MM.1S (cell line): ENCODE measurements at regions not wholly inside any gene's neighbourhood (a gene's known extent, or its start where the extent isn't known, plus 50 kb on each side); places are given as distances from the start of the nearest gene placed in this dataset.

Source experiments
- DNase-seq: peaks from one replicate; pipeline ENCODE4 v3.0.0-alpha.2; 2015
- H2AFZ ChIP-seq: fragments of 300-600 bp; sonication (generic); 2 replicates; pipeline ENCODE4 v1.6.0; 2016; ENCODE audit warnings: antibody characterized with exemption, low read length
- H3F3A ChIP-seq: fragments of 300-600 bp; sonication (generic); 2 replicates; pipeline ENCODE4 v1.6.1; 2016; ENCODE audit warnings: mild to moderate bottlenecking, antibody characterized with exemption, low read length, moderate library complexity, mixed read lengths; ENCODE audit not compliant: insufficient read depth
- H3K27ac ChIP-seq: fragments of 300-600 bp; sonication (generic); 2 replicates; pipeline ENCODE4 v1.5.1; 2016; ENCODE audit warnings: mild to moderate bottlenecking, low read length
- H3K27me3 ChIP-seq: fragments of 300-600 bp; sonication (generic); replicated peaks from 2 replicates; pipeline ENCODE4 v1.6.0; 2016; ENCODE audit warnings: low read length; ENCODE audit not compliant: insufficient read depth
- H3K36me3 ChIP-seq: fragments of 300-600 bp; sonication (generic); replicated peaks from 2 replicates; pipeline ENCODE4 v1.6.1; 2016; ENCODE audit warnings: mild to moderate bottlenecking, low read length, mixed read lengths; ENCODE audit not compliant: insufficient read depth
- H3K4me1 ChIP-seq: fragments of 300-600 bp; sonication (generic); 2 replicates; pipeline ENCODE4 v1.6.1; 2016; ENCODE audit warnings: low read length, mixed read lengths
- H3K4me2 ChIP-seq: fragments of 300-600 bp; sonication (generic); 2 replicates; pipeline ENCODE4 v1.6.0; 2016; ENCODE audit warnings: low read depth, low read length
- H3K4me3 ChIP-seq: fragments of 300-600 bp; sonication (generic); 2 replicates; pipeline ENCODE4 v1.5.1; 2016; ENCODE audit warnings: low read length, mixed read lengths
- H3K79me2 ChIP-seq: fragments of 300-600 bp; sonication (generic); 2 replicates; pipeline ENCODE4 v1.6.1; 2016; ENCODE audit warnings: mixed run types, low read length, mixed read lengths
- H3K9ac ChIP-seq: fragments of 300-600 bp; sonication (generic); 2 replicates; pipeline ENCODE4 v1.6.1; 2016; ENCODE audit warnings: low read length, mixed read lengths
- H3K9me2 ChIP-seq: fragments of 300-600 bp; sonication (generic); replicated peaks from 2 replicates; pipeline ENCODE4 v1.6.1; 2016; ENCODE audit warnings: mild to moderate bottlenecking, low read length, mixed read lengths; ENCODE audit not compliant: insufficient read depth
- H3K9me3 ChIP-seq: fragments of 300-600 bp; sonication (generic); replicated peaks from 2 replicates; pipeline ENCODE4 v1.6.1; 2016; ENCODE audit warnings: mild to moderate bottlenecking, low read length, mixed read lengths; ENCODE audit not compliant: insufficient read depth
- H4K20me1 ChIP-seq: fragments of 300-600 bp; sonication (generic); 2 replicates; pipeline ENCODE4 v1.6.1; 2016; ENCODE audit warnings: mild to moderate bottlenecking, low read length, moderate library complexity, mixed read lengths; ENCODE audit not compliant: insufficient read depth
- EZH2 ChIP-seq: fragments of 300-600 bp; sonication (generic); optimal IDR thresholded peaks from 2 replicates; pipeline ENCODE3; 2017; ENCODE audit warnings: low read depth, mild to moderate bottlenecking, antibody characterized with exemption, low read length, mixed read lengths
- EZH2phosphoT487 ChIP-seq: fragments of 300-600 bp; sonication (generic); IDR thresholded peaks from 2 replicates; pipeline ENCODE4 v1.6.1; 2018; ENCODE audit warnings: antibody characterized with exemption, low read length
- TF ChIP-seq, protein P1 (sequence below): fragments of 300-600 bp; sonication (generic); IDR thresholded peaks from 2 replicates; pipeline ENCODE4 v1.5.1; 2016; ENCODE audit warnings: antibody characterized with exemption, low read length, mixed read lengths

DNA sequence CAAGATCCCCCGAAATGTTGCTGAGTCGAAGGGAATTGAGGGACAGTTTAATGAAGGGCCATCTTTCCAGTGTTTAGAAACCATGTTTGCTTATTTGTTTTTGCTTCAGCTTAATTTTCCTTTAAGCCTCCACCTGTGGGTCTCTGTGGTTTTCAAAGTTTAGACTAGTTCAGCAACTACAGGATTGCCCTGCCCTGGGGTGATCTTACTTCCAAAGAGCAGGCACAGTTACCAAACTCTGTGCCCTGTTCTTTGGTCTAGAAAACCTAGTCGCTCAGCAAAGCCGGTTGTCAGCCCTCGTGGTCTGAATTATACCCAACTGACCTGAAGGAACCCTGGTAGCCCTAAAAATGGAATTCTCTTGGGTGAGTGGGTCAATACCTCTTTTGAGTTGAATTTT, 219.2 kb upstream of the GMDS start:
- DNase-seq, result no peak
- H3K9me3 ChIP-seq, result no peaks in the 10 kb centered on the region
- H3K4me3 ChIP-seq, result no peak overlapping the region
- no peaks in the 10 kb centered on the region for H3K4me1 ChIP-seq
- no peaks in the 10 kb centered on the region for H3K36me3 ChIP-seq
- no peak overlapping the region for H3K4me2 ChIP-seq
- H3K9ac ChIP-seq, result no peak overlapping the region
- H3K27me3 ChIP-seq, result no peaks in the 10 kb centered on the region; the same call in 1 of the 2 replicates
- H3K27ac ChIP-seq, result no peak overlapping the region
- H3K9me2 ChIP-seq, result no peaks in the 10 kb centered on the region
- TF ChIP-seq EZH2, result no peak
- TF ChIP-seq EZH2phosphoT487, result no peak
- TF ChIP-seq, protein P1, sequence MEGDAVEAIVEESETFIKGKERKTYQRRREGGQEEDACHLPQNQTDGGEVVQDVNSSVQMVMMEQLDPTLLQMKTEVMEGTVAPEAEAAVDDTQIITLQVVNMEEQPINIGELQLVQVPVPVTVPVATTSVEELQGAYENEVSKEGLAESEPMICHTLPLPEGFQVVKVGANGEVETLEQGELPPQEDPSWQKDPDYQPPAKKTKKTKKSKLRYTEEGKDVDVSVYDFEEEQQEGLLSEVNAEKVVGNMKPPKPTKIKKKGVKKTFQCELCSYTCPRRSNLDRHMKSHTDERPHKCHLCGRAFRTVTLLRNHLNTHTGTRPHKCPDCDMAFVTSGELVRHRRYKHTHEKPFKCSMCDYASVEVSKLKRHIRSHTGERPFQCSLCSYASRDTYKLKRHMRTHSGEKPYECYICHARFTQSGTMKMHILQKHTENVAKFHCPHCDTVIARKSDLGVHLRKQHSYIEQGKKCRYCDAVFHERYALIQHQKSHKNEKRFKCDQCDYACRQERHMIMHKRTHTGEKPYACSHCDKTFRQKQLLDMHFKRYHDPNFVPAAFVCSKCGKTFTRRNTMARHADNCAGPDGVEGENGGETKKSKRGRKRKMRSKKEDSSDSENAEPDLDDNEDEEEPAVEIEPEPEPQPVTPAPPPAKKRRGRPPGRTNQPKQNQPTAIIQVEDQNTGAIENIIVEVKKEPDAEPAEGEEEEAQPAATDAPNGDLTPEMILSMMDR, result no peak
- no peaks in the 10 kb centered on the region for H3F3A ChIP-seq
- no peaks in the 10 kb centered on the region for H4K20me1 ChIP-seq
- no peaks in the 10 kb centered on the region for H3K79me2 ChIP-seq
- no peak overlapping the region for H2AFZ ChIP-seq

DNA sequence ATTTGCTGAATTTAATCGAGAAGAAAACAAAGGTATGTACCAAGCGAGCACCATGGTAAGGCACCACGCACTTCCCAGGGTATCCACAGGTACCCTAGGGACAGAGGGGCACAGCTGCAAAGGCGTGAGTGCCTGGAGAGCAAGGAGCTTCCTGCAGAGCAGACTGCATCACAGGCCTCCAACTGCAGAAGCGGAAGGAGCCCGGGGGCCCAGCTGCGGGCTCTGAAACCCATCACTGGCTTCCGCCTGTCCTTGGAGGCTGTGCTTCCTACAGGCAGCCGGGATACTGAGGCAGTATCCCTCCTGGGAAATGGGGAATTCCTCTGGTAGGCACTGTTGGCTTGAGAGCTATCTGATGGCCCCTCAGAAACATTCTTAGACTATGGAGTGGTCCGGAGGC, 217.4 kb upstream of the GMDS start:
- H3K4me1 ChIP-seq, result no peaks in the 10 kb centered on the region
- no peaks in the 10 kb centered on the region for H3K9me2 ChIP-seq
- H3K27me3 ChIP-seq, result no peaks in the 10 kb centered on the region; the same call in 1 of the 2 replicates
- no peak for DNase-seq
- no peak overlapping the region for H3K4me2 ChIP-seq
- H4K20me1 ChIP-seq, result no peaks in the 10 kb centered on the region
- H3F3A ChIP-seq, result no peaks in the 10 kb centered on the region
- no peaks in the 10 kb centered on the region for H3K9me3 ChIP-seq
- no peak overlapping the region for H3K27ac ChIP-seq
- no peaks in the 10 kb centered on the region for H3K36me3 ChIP-seq
- no peak overlapping the region for H3K4me3 ChIP-seq
- TF ChIP-seq EZH2, result no peak
- TF ChIP-seq EZH2phosphoT487, result no peak
- TF ChIP-seq, protein P1, result no peak
- H3K9ac ChIP-seq, result no peak overlapping the region
- H2AFZ ChIP-seq, result no peak overlapping the region
- no peaks in the 10 kb centered on the region for H3K79me2 ChIP-seq

DNA sequence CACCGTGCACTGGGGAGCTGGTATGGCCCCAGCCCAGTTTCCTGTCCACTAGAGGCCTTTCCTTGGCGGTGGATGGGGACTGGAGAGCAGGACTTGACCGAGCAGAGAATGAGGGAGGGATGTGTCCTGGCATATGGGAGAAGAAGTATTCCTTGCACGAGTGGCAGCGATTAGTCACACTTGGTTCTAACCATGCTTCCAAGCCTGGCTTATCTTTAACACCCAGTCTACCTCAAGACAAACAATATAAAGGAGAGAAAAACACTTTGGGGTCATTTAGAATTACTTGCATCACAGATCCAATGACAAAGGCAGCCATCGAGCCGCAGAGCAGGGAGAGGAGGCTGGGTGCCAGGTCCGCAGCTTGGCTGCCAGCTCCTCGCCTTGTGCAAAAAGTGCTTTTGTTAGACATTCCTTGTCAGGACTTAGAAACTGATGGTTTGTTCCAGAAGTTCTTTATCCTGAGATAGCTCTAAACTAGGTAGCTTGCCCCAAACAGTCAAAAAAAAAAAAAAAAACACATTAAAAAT, 214.9 kb upstream of the GMDS start:
- H3K4me3 ChIP-seq, result no peak overlapping the region
- TF ChIP-seq, protein P1, result no peak
- TF ChIP-seq EZH2phosphoT487 (no peak), EZH2 (no peak)
- H3K9me3 ChIP-seq, result no peaks in the 10 kb centered on the region
- H3K36me3 ChIP-seq, result no peaks in the 10 kb centered on the region
- H3K9me2 ChIP-seq, result no peaks in the 10 kb centered on the region
- H3K4me2 ChIP-seq, result no peak overlapping the region
- H2AFZ ChIP-seq, result no peak overlapping the region
- no peaks in the 10 kb centered on the region for H4K20me1 ChIP-seq
- H3K27ac ChIP-seq, result no peak overlapping the region
- H3F3A ChIP-seq, result no peaks in the 10 kb centered on the region
- no peak overlapping the region for H3K9ac ChIP-seq
- H3K4me1 ChIP-seq, result no peaks in the 10 kb centered on the region
- H3K27me3 ChIP-seq, result no peaks in the 10 kb centered on the region; the same call in 1 of the 2 replicates
- H3K79me2 ChIP-seq, result no peaks in the 10 kb centered on the region
- DNase-seq, result no peak
